HepG2 (cell line): ENCODE measurements at regions not wholly inside any gene's neighbourhood (a gene's known extent, or its start where the extent isn't known, plus 50 kb on each side); places are given as distances from the start of the nearest gene placed in this dataset.

Experiments
- ATAC-seq: fragments of 200-7000 bp; cut with Tn5 transposase; 3 replicates; pipeline ENCODE4 v1.9.1; 2020; ENCODE audit warnings: mild to moderate bottlenecking, moderate library complexity
- BruUV-seq: library from RNA; stranded (reverse); fragments of 400-500 nt; replicated peaks from 2 replicates; lab custom pipeline; 2021; lab: Mats Ljungman, UMichigan
- CTCF ChIA-PET: fragments of 300-600 bp; formaldehyde crosslinking; extraction: SDS; loops from one replicate; lab custom pipeline; 2021; ENCODE audit warnings: low total read pairs, inconsistent platforms, low intra/inter-chr PET ratio; lab: Yijun Ruan, JAX
- POLR2A ChIA-PET: fragments of 350-600 bp; sonication (Branson Sonifier 250); formaldehyde crosslinking; loops from one replicate; lab custom pipeline; 2020; ENCODE audit warnings: antibody characterized with exemption, inconsistent platforms; lab: Yijun Ruan, JAX
- DNase-seq: peaks from one replicate; pipeline ENCODE4 v3.0.0-alpha.2; 2015; ENCODE audit warnings: low spot score
- FAIRE-seq: peaks from 3 replicates; lab custom pipeline; 2011; peaks lifted over from hg19 to GRCh38; lab: Jason Lieb, UNC
- H2AFZ ChIP-seq: one replicate; pipeline ENCODE4 v1.6.1; 2011; ENCODE audit warnings: low read length, inconsistent platforms
- H3K27ac ChIP-seq: fragments of 300-600 bp; 3 replicates; pipeline ENCODE4 v1.8.0; 2011; ENCODE audit warnings: mixed run types, mild to moderate bottlenecking, mixed read lengths, low read length, inconsistent platforms; ENCODE audit not compliant: insufficient read depth; ENCODE audit errors: extremely low read length
- H3K27me3 ChIP-seq, 2 experiments: fragments of 200-600 bp in 1 of 2; 2 replicates in 1 of 2; 3 replicates in 1 of 2; pipeline versions ENCODE4 v1.6.0 to v1.8.0; 2011; ENCODE audit warnings: low read length in 2 of 2, mild to moderate bottlenecking in 2 of 2, moderate library complexity in 2 of 2, inconsistent platforms in 1 of 2; ENCODE audit not compliant: insufficient read depth in 2 of 2, control insufficient read depth in 1 of 2
- H3K36me3 ChIP-seq, 2 experiments: fragments of 200-600 bp in 1 of 2; replicated peaks in 1 of 2; 2 replicates in 1 of 2; 3 replicates in 1 of 2; pipeline versions ENCODE4 v1.5.1 to v1.8.0; 2011; ENCODE audit warnings: low read length in 2 of 2, inconsistent platforms in 1 of 2; ENCODE audit not compliant: insufficient read depth in 2 of 2, control insufficient read depth in 1 of 2
- H3K4me1 ChIP-seq: 2 replicates; pipeline ENCODE4 v1.5.1; 2012; ENCODE audit warnings: low read length, inconsistent platforms; ENCODE audit not compliant: insufficient read depth
- H3K4me2 ChIP-seq: 2 replicates; pipeline ENCODE4 v1.6.0; 2011; ENCODE audit warnings: low read depth, low read length, inconsistent platforms
- H3K4me3 ChIP-seq, 3 experiments: fragments of 200-600 bp in 1 of 3; sonication (generic), shearing (Covaris generic) in 1 of 3; replicated peaks in 1 of 3; 2 replicates each; pipeline ENCODE4 v1.5.1; 2011 to 2016; ENCODE audit warnings: low read length in 3 of 3, inconsistent platforms in 2 of 3, low read depth in 2 of 3, mild to moderate bottlenecking in 2 of 3, control low read depth in 1 of 3, mixed read lengths in 1 of 3; ENCODE audit not compliant: insufficient read depth in 1 of 3
- H3K79me2 ChIP-seq: one replicate; pipeline ENCODE4 v1.6.1; 2011; ENCODE audit warnings: low read length, inconsistent platforms; ENCODE audit not compliant: insufficient read depth
- H3K9ac ChIP-seq: 2 replicates; pipeline ENCODE4 v1.6.0; 2011; ENCODE audit warnings: mild to moderate bottlenecking, low read depth, low read length, inconsistent platforms; ENCODE audit not compliant: insufficient read depth
- H3K9me3 ChIP-seq: 2 replicates; pipeline ENCODE4 v1.5.1; 2012; ENCODE audit warnings: mild to moderate bottlenecking, low read length
- H4K20me1 ChIP-seq: 2 replicates; pipeline ENCODE4 v1.6.0; 2011; ENCODE audit warnings: inconsistent platforms, mild to moderate bottlenecking, low read length, moderate library complexity; ENCODE audit not compliant: insufficient read depth
- BCL3 ChIP-seq: sonication (generic); formaldehyde crosslinking; IDR thresholded peaks from 2 replicates; pipeline ENCODE4 v1.5.1; 2020; ENCODE audit warnings: mild to moderate bottlenecking, missing genetic modification reagents, moderate library complexity
- CBX1 ChIP-seq: IDR thresholded peaks from one replicate; pipeline ENCODE4 v1.6.1; 2016; ENCODE audit warnings: antibody characterized with exemption, low read depth
- CEBPB ChIP-seq: IDR thresholded peaks from 2 replicates; pipeline ENCODE4 v1.6.1; 2011; ENCODE audit warnings: low read depth, low read length, improper control_type of control experiment, borderline replicate concordance
- CEBPG ChIP-seq: IDR thresholded peaks from 2 replicates; pipeline ENCODE4 v1.6.1; 2016
- ETV6 ChIP-seq: sonication (generic); formaldehyde crosslinking; conservative IDR thresholded peaks from 2 replicates; pipeline ENCODE4 v1.4.0; 2020; ENCODE audit warnings: missing genetic modification reagents
- KAT8 ChIP-seq: IDR thresholded peaks from 2 replicates; pipeline ENCODE4 v1.6.1; 2016; ENCODE audit warnings: missing genetic modification reagents, missing compliant biosample characterization
- LBX2 ChIP-seq: sonication (generic); formaldehyde crosslinking; IDR thresholded peaks from 2 replicates; pipeline ENCODE4 v1.5.0; 2020; ENCODE audit warnings: missing genetic modification reagents, mild to moderate bottlenecking, borderline replicate concordance
- MIER2 ChIP-seq: IDR thresholded peaks from 2 replicates; pipeline ENCODE4 v1.6.1; 2016; ENCODE audit warnings: missing biosample characterization, missing genetic modification reagents
- RBFOX2 ChIP-seq: fragments of 200-400 bp; formaldehyde crosslinking; IDR thresholded peaks from 2 replicates; pipeline ENCODE4 v1.6.1; 2017; ENCODE audit warnings: low read depth, mild to moderate bottlenecking, low read length
- REST ChIP-seq, 2 experiments: IDR thresholded peaks; 2 replicates each; pipeline ENCODE4 v1.6.1; 2011 to 2012; ENCODE audit warnings: low read length in 2 of 2, borderline replicate concordance in 1 of 2, low read depth in 1 of 2, mild to moderate bottlenecking in 1 of 2, moderate library complexity in 1 of 2
- RNF219 ChIP-seq: sonication (generic); formaldehyde crosslinking; IDR thresholded peaks from 2 replicates; pipeline ENCODE4 v1.5.0; 2020; ENCODE audit warnings: mild to moderate bottlenecking, missing genetic modification reagents
- TAF1 ChIP-seq: sonication (generic); formaldehyde crosslinking; IDR thresholded peaks from 2 replicates; pipeline ENCODE4 v1.4.0; 2020; ENCODE audit warnings: missing genetic modification reagents
- TEAD3 ChIP-seq: optimal IDR thresholded peaks from 2 replicates; pipeline ENCODE3; 2016; ENCODE audit warnings: borderline replicate concordance
- ZNF136 ChIP-seq: sonication (generic); formaldehyde crosslinking; IDR thresholded peaks from 2 replicates; pipeline ENCODE4 v1.8.1; 2022; ENCODE audit warnings: low read depth, mild to moderate bottlenecking, moderate library complexity, missing genetic modification reagents
- ZNF180 ChIP-seq: sonication (generic); formaldehyde crosslinking; IDR thresholded peaks from 2 replicates; pipeline ENCODE4 v1.4.0; 2020; ENCODE audit warnings: low read depth, missing genetic modification reagents, borderline replicate concordance
- ZNF432 ChIP-seq: sonication (generic); formaldehyde crosslinking; IDR thresholded peaks from 2 replicates; pipeline ENCODE4 v1.5.0; 2020; ENCODE audit warnings: missing genetic modification reagents, mild to moderate bottlenecking, borderline replicate concordance
- ZSCAN31 ChIP-seq: sonication (generic); formaldehyde crosslinking; IDR thresholded peaks from 2 replicates; pipeline ENCODE4 v1.5.0; 2020; ENCODE audit warnings: low read depth, mild to moderate bottlenecking, missing genetic modification reagents
- WGBS: methylation state at CpG from one replicate; pipeline ENCODE4 v1.1.6; 2017; ENCODE audit warnings: low lambda C conversion rate; 5-methylcytosine and 5-hydroxymethylcytosine counted together
- in situ Hi-C: cut with HindIII; loops from 2 replicates; pipeline ENCODE4 v1.10.0; 2017; ENCODE audit warnings: low pct_unique_long_range_greater_than_20kb; ENCODE audit not compliant: extremely low pct_ligation_motif_present
- intact Hi-C: fragments of 100-400 bp; cut with micrococcal nuclease; formaldehyde crosslinking; loops from one replicate; pipeline ENCODE4 v1.10.0; 2022; ENCODE audit not compliant: unreplicated experiment

- in situ Hi-C loops, result no loop called here
- Histone ChIP-seq H3K9me3 (no peaks in the 10 kb centered on the region), H3K4me1 (peaks cover 81% of the 10 kb centered on the region), H3K79me2 (peaks cover 48% of the 10 kb centered on the region), H3K4me2 (peak overlapping the region; percentile 76), H4K20me1 (no peaks in the 10 kb centered on the region), H2AFZ (no peak overlapping the region), H3K27me3 (no peaks in the 10 kb centered on the region), H3K27ac (peak overlapping the region; percentile 90), H3K9ac (peak overlapping the region; percentile 81; the same call in 1 of the 2 replicates), H3K36me3 (no peaks in the 10 kb centered on the region; a peak in 1 of 5 replicates), H3K4me3 (peak overlapping the region in 1 of 3 experiments; percentile 65; a peak in 1 of 6 replicates)
- intact Hi-C loops, result loop anchor here (10.0 kb wide), 1 partner anchor 273 kb away; the partner anchor contains the start of gene NEMP2
- WGBS, result 97% methylated on average over 2 of the region's 2 CpGs
- DNase-seq (no peak), FAIRE-seq (no peak), ATAC-seq (no peak)
- no TSS peak for BruUV-seq
- POLR2A ChIA-PET, result interaction anchor here (1.4 to 6.5 kb wide), 6 partner anchors 17 to 206 kb away, joined by 3 to 88 read pairs (median 6); partner anchors contain the start of genes GLS and STAT1
- CTCF ChIA-PET, result no interaction called here
- TF ChIP-seq ETV6 (CRISPR knock-in tag) (no peak), TAF1 (no peak), BCL3 (CRISPR knock-in tag) (no peak), ZSCAN31 (CRISPR knock-in tag) (0 out of 2 replicates have a peak, but pooled peaks have one; percentile 21), RBFOX2 (no peak), TEAD3 (CRISPR knock-in tag) (peak; percentile 13), CEBPG (CRISPR knock-in tag) (peak; percentile 1; the same call in 1 of the 2 replicates), CBX1 (no peak), KAT8 (CRISPR knock-in tag) (no peak), ZNF432 (CRISPR knock-in tag) (no peak), ZNF180 (CRISPR knock-in tag) (no peak), REST (IDR thresholded peaks at IDR 0.05; ENCODE audit: borderline replicate concordance in 1 of 2, low read depth in 1 of 2, low read length in 2 of 2) (no peak), RNF219 (CRISPR knock-in tag) (0 out of 2 replicates have a peak, but pooled peaks have one; percentile 39), MIER2 (CRISPR knock-in tag) (no peak), ZNF136 (no peak), LBX2 (CRISPR knock-in tag) (no peak), CEBPB (no peak)
These were observed 72.7 kb upstream of the GLS start for GRCh38 chr2:190807886-190808285.
